GM12878 (cell line): ENCODE measurements at regions not wholly inside any gene's neighbourhood (a gene's known extent, or its start where the extent isn't known, plus 50 kb on each side); places are given as distances from the start of the nearest gene placed in this dataset.

Experiments used
- ATAC-seq: fragments of 200-7000 bp; cut with Tn5 transposase; 3 replicates; pipeline ENCODE4 v1.9.1; 2020; ENCODE audit warnings: mild to moderate bottlenecking, moderate library complexity
- BruUV-seq: library from RNA; stranded (reverse); fragments of 400-500 nt; replicated peaks from 2 replicates; lab custom pipeline; 2021; lab: Mats Ljungman, UMichigan
- CTCF ChIA-PET: fragments of 300-600 bp; sonication (Branson Sonifier 250); formaldehyde crosslinking; extraction: SDS; loops from one replicate; lab custom pipeline; 2021; ENCODE audit warnings: inconsistent platforms; lab: Yijun Ruan, JAX
- POLR2A ChIA-PET: fragments of 350-600 bp; formaldehyde crosslinking; extraction: SDS; loops from one replicate; lab custom pipeline; 2021; ENCODE audit warnings: inconsistent platforms; lab: Charles Lee
- RAD21 ChIA-PET: fragments of 300-600 bp; sonication (Branson Sonifier 250); formaldehyde crosslinking; loops from one replicate; lab custom pipeline; 2023; ENCODE audit warnings: antibody characterized with exemption; ENCODE audit not compliant: unreplicated experiment; lab: Charles Lee
- SMC1A ChIA-PET: fragments of 300-600 bp; sonication (Branson Sonifier 250); formaldehyde crosslinking; loops from one replicate; lab custom pipeline; 2023; ENCODE audit not compliant: unreplicated experiment, uncharacterized antibody; lab: Charles Lee
- DNase-seq: peaks from one replicate; pipeline ENCODE4 v3.0.0-alpha.2; 2011; ENCODE audit warnings: low read depth, low spot score
- FAIRE-seq: peaks from 3 replicates; lab custom pipeline; 2011; peaks lifted over from hg19 to GRCh38; lab: Jason Lieb, UNC
- H2AFZ ChIP-seq: 2 replicates; pipeline ENCODE4 v1.6.0; 2011; ENCODE audit warnings: low read depth, low read length, control low read depth; ENCODE audit not compliant: control insufficient read depth
- H3K27ac ChIP-seq: 2 replicates; pipeline ENCODE4 v1.5.1; 2011; ENCODE audit warnings: control low read depth; ENCODE audit not compliant: control insufficient read depth, insufficient read depth
- H3K27me3 ChIP-seq, 2 experiments: replicated peaks in 1 of 2; 2 replicates each; pipeline versions ENCODE4 v1.6.0 to v1.6.1; 2011; ENCODE audit warnings: low read length in 1 of 2; ENCODE audit not compliant: control insufficient read depth in 2 of 2, insufficient read depth in 2 of 2
- H3K36me3 ChIP-seq, 2 experiments: 2 replicates each; pipeline ENCODE4 v1.5.1; 2011; ENCODE audit warnings: low read length in 1 of 2; ENCODE audit not compliant: control insufficient read depth in 2 of 2, insufficient read depth in 2 of 2
- H3K4me1 ChIP-seq: 2 replicates; pipeline ENCODE4 v1.6.1; 2011; ENCODE audit warnings: mild to moderate bottlenecking, low read length, moderate library complexity, mixed read lengths; ENCODE audit not compliant: control insufficient read depth, insufficient read depth
- H3K4me2 ChIP-seq: 2 replicates; pipeline ENCODE4 v1.6.0; 2011; ENCODE audit warnings: control low read depth; ENCODE audit not compliant: control insufficient read depth, insufficient read depth
- H3K4me3 ChIP-seq: fragments of 200-600 bp; sonication (generic); 2 replicates; pipeline ENCODE4 v1.5.1; 2016
- H3K79me2 ChIP-seq: 2 replicates; pipeline ENCODE4 v1.6.0; 2011; ENCODE audit warnings: low read length; ENCODE audit not compliant: control insufficient read depth, insufficient read depth
- H3K9ac ChIP-seq: 2 replicates; pipeline ENCODE4 v1.8.0; 2011; ENCODE audit warnings: low read length, control low read depth, mixed read lengths; ENCODE audit not compliant: control insufficient read depth, insufficient read depth
- H3K9me3 ChIP-seq: replicated peaks from 3 replicates; pipeline ENCODE4 v1.5.1; 2011; ENCODE audit warnings: mild to moderate bottlenecking, low read length; ENCODE audit not compliant: control insufficient read depth, insufficient read depth
- H4K20me1 ChIP-seq: 2 replicates; pipeline ENCODE4 v1.6.0; 2011; ENCODE audit not compliant: control insufficient read depth, insufficient read depth
- CBFB ChIP-seq: IDR thresholded peaks from 2 replicates; pipeline ENCODE4 v1.6.1; 2016; ENCODE audit warnings: antibody characterized with exemption, low read depth
- CREB1 ChIP-seq: IDR thresholded peaks from 2 replicates; pipeline ENCODE4 v1.6.1; 2012; ENCODE audit warnings: low read depth, mild to moderate bottlenecking, inconsistent platforms
- CUX1 ChIP-seq: IDR thresholded peaks from 2 replicates; pipeline ENCODE4 v1.6.1; 2012; ENCODE audit warnings: improper control_type of control experiment, low read depth, low read length; ENCODE audit not compliant: insufficient replicate concordance
- ETV6 ChIP-seq, 2 experiments: fragments of 450-650 bp in 1 of 2; IDR thresholded peaks in 1 of 2; conservative IDR thresholded peaks in 1 of 2; 2 replicates each; pipeline ENCODE4 v1.6.1; 2014; ENCODE audit warnings: antibody characterized with exemption in 1 of 2, borderline replicate concordance in 1 of 2, low read depth in 1 of 2, mild to moderate bottlenecking in 1 of 2, moderate library complexity in 1 of 2
- FOS ChIP-seq: IDR thresholded peaks from 3 replicates; pipeline ENCODE4 v1.6.1; 2011; ENCODE audit warnings: borderline replicate concordance; ENCODE audit not compliant: insufficient read length; ENCODE audit errors: extremely low read depth
- NR2F1 ChIP-seq: fragments of 450-650 bp; conservative IDR thresholded peaks from 2 replicates; pipeline ENCODE4 v1.6.1; 2017; ENCODE audit warnings: mild to moderate bottlenecking
- SMAD5 ChIP-seq: IDR thresholded peaks from 2 replicates; pipeline ENCODE4 v1.6.1; 2016; ENCODE audit warnings: antibody characterized with exemption, low read depth
- ZBED1 ChIP-seq: IDR thresholded peaks from 2 replicates; pipeline ENCODE4 v1.6.1; 2016; ENCODE audit warnings: borderline replicate concordance
- WGBS: methylation state at CpG from one replicate; pipeline ENCODE4 v1.1.6; 2016; ENCODE audit warnings: low lambda C conversion rate; ENCODE audit not compliant: insufficient replicate concordance, insufficient coverage; ENCODE audit errors: missing lambda C conversion rate; 5-methylcytosine and 5-hydroxymethylcytosine counted together
- in situ Hi-C: fragments of 300-500 bp; cut with MboI; formaldehyde crosslinking; loops from 9 replicates; pipeline ENCODE4 v1.14.3; 2018; ENCODE audit warnings: mixed read lengths
- intact Hi-C: fragments of 100-400 bp; cut with micrococcal nuclease; formaldehyde crosslinking; loops from one replicate; pipeline ENCODE4 v1.14.2; 2022; ENCODE audit not compliant: unreplicated experiment

- FAIRE-seq = no peak
Observed at GRCh38 chr15:69517052-69517451, 64.4 kb downstream of the RPLP1 start.

GRCh38 chr15:69518806-69519205 lies 66.2 kb downstream of the RPLP1 start:
- FAIRE-seq (no peak), ATAC-seq (no peak), DNase-seq (no peak)
- H3K4me2 ChIP-seq = no peak overlapping the region
- H3K4me3 ChIP-seq = no peak overlapping the region
- H3K36me3 ChIP-seq = no peaks in the 10 kb centered on the region
- no peak overlapping the region for H2AFZ ChIP-seq
- in situ Hi-C loops = no loop called here
- RAD21 ChIA-PET = no interaction called here
- no peak overlapping the region for H3K9ac ChIP-seq
- BruUV-seq = no TSS peak
- intact Hi-C loops = no loop called here
- H3K79me2 ChIP-seq = no peaks in the 10 kb centered on the region
- H3K27me3 ChIP-seq = peaks cover 0 to 5% of the 10 kb centered on the region in 2 experiments; a peak in 2 of 4 replicates
- no peaks in the 10 kb centered on the region for H4K20me1 ChIP-seq
- CTCF ChIA-PET = interaction anchor here (1.4 kb wide), 1 partner anchor 58 kb away, joined by 5 read pairs; no protein-coding TSS in a partner anchor
- no peak overlapping the region for H3K27ac ChIP-seq
- H3K4me1 ChIP-seq = no peaks in the 10 kb centered on the region
- no peaks in the 10 kb centered on the region for H3K9me3 ChIP-seq
- POLR2A ChIA-PET = no interaction called here
- SMC1A ChIA-PET = no interaction called here
- TF ChIP-seq ETV6 (conservative IDR thresholded peaks at IDR 0.05 in 1 of 2, IDR thresholded peaks at IDR 0.05 in 1 of 2; ENCODE audit: borderline replicate concordance in 1 of 2, low read depth in 1 of 2) (no peak), NR2F1 (no peak), FOS (no peak), CBFB (no peak), CREB1 (no peak), CUX1 (no peak), SMAD5 (no peak)
- WGBS = 18% methylated on average over 2 of the region's 2 CpGs

More at GRCh38 chr15:69517052-69517451, 64.4 kb downstream of the RPLP1 start:
- Histone ChIP-seq H3K9ac (no peak overlapping the region), H3K27ac (no peak overlapping the region), H3K27me3 (peaks cover 0 to 5% of the 10 kb centered on the region in 2 experiments; a peak in 2 of 4 replicates), H3K4me3 (no peak overlapping the region), H3K79me2 (no peaks in the 10 kb centered on the region), H4K20me1 (no peaks in the 10 kb centered on the region), H3K9me3 (no peaks in the 10 kb centered on the region), H3K36me3 (no peaks in the 10 kb centered on the region), H2AFZ (no peak overlapping the region), H3K4me1 (no peaks in the 10 kb centered on the region), H3K4me2 (no peak overlapping the region)
- in situ Hi-C loops = no loop called here
- ATAC-seq (no peak), DNase-seq (no peak)
- CTCF ChIA-PET = interaction anchor here (1.7 kb wide), 1 partner anchor 13 kb away, joined by 4 read pairs; no protein-coding TSS in a partner anchor
- POLR2A ChIA-PET = no interaction called here
- BruUV-seq = no TSS peak
- intact Hi-C loops = no loop called here
- SMC1A ChIA-PET = interaction anchor here (0.6 kb wide), 1 partner anchor 232 kb away, joined by 3 read pairs; no protein-coding TSS in a partner anchor
- no peak for TF ChIP-seq ZBED1
- TF ChIP-seq, all 136 proteins: peak for 0
- WGBS = 5% methylated on average over 2 of the region's 2 CpGs
- RAD21 ChIA-PET = interaction anchor here (0.9 kb wide), 1 partner anchor 436 kb away, joined by 3 read pairs; no protein-coding TSS in a partner anchor
